Esophagus squamous epithelium (tissue), 5 donors: ENCODE measurements at regions not wholly inside any gene's neighbourhood (a gene's known extent, or its start where the extent isn't known, plus 50 kb on each side); places are given as distances from the start of the nearest gene placed in this dataset.
"Not testable (repeated sequence)": the region's sequence is repeated elsewhere in the genome, so short reads cannot be mapped to it uniquely, and the experiment has no call there.

ENCODE experiments used
- DNase-seq: peaks from one replicate; lab custom pipeline; 2025; lab: John Stamatoyannopoulos, UW
- H3K27ac ChIP-seq, 4 donors: fragments of 200-600 bp; sonication (generic); one replicate each; pipeline ENCODE4 v1.5.1; 2016 to 2019; ENCODE audit warnings: mild to moderate bottlenecking in 1 of 4
- H3K27me3 ChIP-seq, 4 donors: fragments of 200-600 bp; sonication (generic); 1 replicate in 3 of 4; 2 replicates in 1 of 4; pipeline versions ENCODE4 v1.5.1 to v1.6.0; 2017 to 2021; ENCODE audit warnings: antibody characterized with exemption in 1 of 4
- H3K36me3 ChIP-seq, 3 donors: fragments of 200-600 bp; sonication (generic); one replicate each; pipeline ENCODE4 v1.5.1; 2016 to 2019
- H3K4me1 ChIP-seq, 3 donors: fragments of 200-600 bp; sonication (generic); one replicate each; pipeline ENCODE4 v1.5.1; 2017 to 2019
- H3K4me3 ChIP-seq, 4 donors: fragments of 200-600 bp; sonication (generic); 1 replicate in 3 of 4; 2 replicates in 1 of 4; pipeline ENCODE4 v1.5.1; 2016 to 2019; ENCODE audit warnings: mild to moderate bottlenecking in 2 of 4, moderate library complexity in 1 of 4
- H3K9me3 ChIP-seq, 3 donors: fragments of 200-600 bp; sonication (generic); one replicate each; pipeline ENCODE4 v1.5.1; 2016 to 2019
- CTCF ChIP-seq, 6 experiments: fragments of 450-650 bp in 4 of 6; fragments of 200-600 bp in 2 of 6; sonication (generic) in 2 of 6; IDR thresholded peaks; one replicate each; pipeline ENCODE4 v1.5.1; 2016 to 2019; ENCODE audit warnings: antibody characterized with exemption in 6 of 6, mild to moderate bottlenecking in 4 of 6, moderate library complexity in 4 of 6
- POLR2A ChIP-seq, 4 donors: fragments of 450-650 bp; IDR thresholded peaks; one replicate each; pipeline ENCODE4 v1.6.1; 2017; ENCODE audit warnings: antibody characterized with exemption in 4 of 4, mild to moderate bottlenecking in 4 of 4, moderate library complexity in 3 of 4
- WGBS, 2 donors: methylation state at CpG; one replicate each; pipeline ENCODE4 v1.1.5; 2018; 5-methylcytosine and 5-hydroxymethylcytosine counted together
- intact Hi-C: fragments of 100-400 bp; cut with DNase I; formaldehyde crosslinking; loops from one replicate; pipeline ENCODE4 v1.15.0; 2022
- donor health status: DM: yes; HTN: yes; CAD: no.

- DNase-seq = no peak
- TF ChIP-seq POLR2A (IDR thresholded peaks at IDR 0.05) = no peak
- no peak for TF ChIP-seq CTCF (IDR thresholded peaks at IDR 0.05)
- 63 to 69% methylated on average over 3 of the region's 3 CpGs for WGBS, 2 donors
- no peaks in the 10 kb centered on the region for H3K9me3 ChIP-seq
- H3K4me3 ChIP-seq = no peak overlapping the region
- intact Hi-C loops = no loop called here
- H3K4me1 ChIP-seq = peaks cover 0 to 5% (median 0%) of the 10 kb centered on the region in 3 donors
- H3K27me3 ChIP-seq = no peaks in the 10 kb centered on the region
- no peaks in the 10 kb centered on the region for H3K36me3 ChIP-seq
- no peak overlapping the region for H3K27ac ChIP-seq
Observed at GRCh38 chr5:155807884-155808576, 518.9 kb upstream of the SGCD start.

GRCh38 chr5:155815248-155815647, 511.7 kb upstream of the SGCD start:
- intact Hi-C loops = no loop called here
- Histone ChIP-seq H3K27ac (no peak overlapping the region), H3K27me3 (no peaks in the 10 kb centered on the region), H3K9me3 (no peaks in the 10 kb centered on the region), H3K4me1 (peaks cover 0 to 5% (median 0%) of the 10 kb centered on the region in 3 donors), H3K36me3 (no peaks in the 10 kb centered on the region), H3K4me3 (no peak overlapping the region)
- TF ChIP-seq CTCF (IDR thresholded peaks at IDR 0.05) (no peak), POLR2A (IDR thresholded peaks at IDR 0.05) (no peak)
- WGBS, 2 donors = 20 to 36% methylated on average over 1 of the region's 1 CpG
- DNase-seq = no peak

- no peaks in the 10 kb centered on the region for H3K27me3 ChIP-seq
- WGBS, 2 donors = 42 to 55% methylated on average over 3 of the region's 3 CpGs
- TF ChIP-seq CTCF (IDR thresholded peaks at IDR 0.05) (no peak), POLR2A (IDR thresholded peaks at IDR 0.05) (no peak)
- no peak for DNase-seq
- H3K4me1 ChIP-seq = no peaks in the 10 kb centered on the region
- intact Hi-C loops = no loop called here
- no peak overlapping the region for H3K4me3 ChIP-seq
- H3K36me3 ChIP-seq = no peaks in the 10 kb centered on the region
- H3K27ac ChIP-seq = no peak overlapping the region
- H3K9me3 ChIP-seq = no peaks in the 10 kb centered on the region
Observed at GRCh38 chr5:155822177-155822576, 504.8 kb upstream of the SGCD start.

- no peaks in the 10 kb centered on the region for H3K9me3 ChIP-seq
- H3K4me3 ChIP-seq = no peak overlapping the region
- H3K27me3 ChIP-seq = no peaks in the 10 kb centered on the region
- no peak for DNase-seq
- WGBS, 2 donors = 64 to 79% methylated on average over 3 of the region's 3 CpGs
- intact Hi-C loops = no loop called here
- no peak overlapping the region for H3K27ac ChIP-seq
- H3K36me3 ChIP-seq = no peaks in the 10 kb centered on the region
- no peaks in the 10 kb centered on the region for H3K4me1 ChIP-seq
- TF ChIP-seq POLR2A (IDR thresholded peaks at IDR 0.05) = no peak
- TF ChIP-seq CTCF (IDR thresholded peaks at IDR 0.05) = no peak
Observed at GRCh38 chr5:155826611-155827507, 500.1 kb upstream of the SGCD start.

GRCh38 chr5:155827508-155827815, 499.5 kb upstream of the SGCD start:
- H3K36me3 ChIP-seq, DNase-seq, intact Hi-C loops, H3K27me3 ChIP-seq, H3K4me3 ChIP-seq, H3K4me1 ChIP-seq, H3K27ac ChIP-seq, H3K9me3 ChIP-seq: not testable (repeated sequence)
- 65 to 77% methylated on average over 2 of the region's 2 CpGs for WGBS, 2 donors
